NCI-H82 treated with DMSO at 0.1 percent for 48 hours (cell line): ENCODE measurements at regions not wholly inside any gene's neighbourhood (a gene's known extent, or its start where the extent isn't known, plus 50 kb on each side); places are given as distances from the start of the nearest gene placed in this dataset.

ENCODE experiments used
- DNase-seq: peaks from one replicate; lab custom pipeline; 2025; ENCODE audit not compliant: unreplicated experiment; lab: John Stamatoyannopoulos, UW

- DNase-seq = no peak
These were observed 55.7 kb upstream of the GRM7 start for GRCh38 chr3:6805236-6805635.

- DNase-seq = no peak
These were observed 53.9 kb upstream of the GRM7 start for GRCh38 chr3:6806991-6807390.

GRCh38 chr3:6807967-6808588 lies 52.8 kb upstream of the GRM7 start:
- no peak for DNase-seq

GRCh38 chr3:6809349-6809748 lies 51.6 kb upstream of the GRM7 start:
- no peak for DNase-seq
